BE2C (cell line): ENCODE measurements at regions not wholly inside any gene's neighbourhood (a gene's known extent, or its start where the extent isn't known, plus 50 kb on each side); places are given as distances from the start of the nearest gene placed in this dataset.

Experiments used
- DNase-seq: peaks from one replicate; pipeline ENCODE4 v3.0.0-alpha.2; 2020
- H3K27me3 ChIP-seq: fragments of 250-450 bp; sonication (Bioruptor Pico); 2 replicates; pipeline ENCODE4 v1.5.1; 2020; ENCODE audit warnings: mild to moderate bottlenecking
- H3K36me3 ChIP-seq: fragments of 250-450 bp; sonication (Bioruptor Pico); 2 replicates; pipeline ENCODE4 v1.5.1; 2020; ENCODE audit warnings: mild to moderate bottlenecking
- H3K4me1 ChIP-seq: fragments of 250-450 bp; sonication (Bioruptor Pico); 2 replicates; pipeline ENCODE4 v1.5.1; 2020
- H3K4me3 ChIP-seq: 2 replicates; pipeline ENCODE4 v1.5.1; 2011; ENCODE audit warnings: low read depth, low read length
- H3K9me3 ChIP-seq: fragments of 250-450 bp; sonication (Bioruptor Pico); 2 replicates; pipeline ENCODE4 v1.5.1; 2020
- CTCF ChIP-seq: IDR thresholded peaks from 2 replicates; pipeline ENCODE4 v1.5.1; 2012; ENCODE audit warnings: mild to moderate bottlenecking, low read depth, low read length

GRCh38 chr21:27806281-27806680 lies 839.4 kb upstream of the ADAMTS5 start:
- no peak for DNase-seq
- no peaks in the 10 kb centered on the region for H3K9me3 ChIP-seq
- H3K4me1 ChIP-seq, result no peaks in the 10 kb centered on the region; the same call in 1 of the 2 replicates
- TF ChIP-seq CTCF, result no peak
- no peak overlapping the region for H3K4me3 ChIP-seq
- H3K36me3 ChIP-seq, result no peaks in the 10 kb centered on the region
- no peaks in the 10 kb centered on the region for H3K27me3 ChIP-seq

DNA sequence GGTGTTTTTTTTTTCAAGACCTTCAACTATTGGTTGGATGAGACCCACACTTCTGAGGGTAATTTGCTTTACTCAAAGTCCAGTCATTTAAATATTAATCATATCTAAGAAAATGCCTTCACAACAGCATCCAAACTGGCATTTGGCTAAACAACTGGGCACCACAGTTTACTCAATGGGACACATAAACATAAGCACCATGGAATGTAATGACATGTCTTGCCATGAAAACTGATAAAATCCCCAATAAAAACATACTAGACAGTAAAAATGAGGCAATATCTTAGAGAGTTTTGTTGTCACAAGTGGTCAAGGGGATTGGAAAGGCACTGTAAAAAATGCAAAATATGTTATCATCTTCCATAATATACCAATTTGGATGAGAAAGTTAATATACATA lies 838.8 kb upstream of the ADAMTS5 start:
- Histone ChIP-seq H3K4me1 (no peaks in the 10 kb centered on the region; the same call in 1 of the 2 replicates), H3K4me3 (no peak overlapping the region), H3K27me3 (no peaks in the 10 kb centered on the region), H3K36me3 (no peaks in the 10 kb centered on the region), H3K9me3 (no peaks in the 10 kb centered on the region)
- no peak for TF ChIP-seq CTCF
- no peak for DNase-seq

GRCh38 chr21:27804515-27804914 lies 837.6 kb upstream of the ADAMTS5 start:
- TF ChIP-seq CTCF, result no peak

DNA sequence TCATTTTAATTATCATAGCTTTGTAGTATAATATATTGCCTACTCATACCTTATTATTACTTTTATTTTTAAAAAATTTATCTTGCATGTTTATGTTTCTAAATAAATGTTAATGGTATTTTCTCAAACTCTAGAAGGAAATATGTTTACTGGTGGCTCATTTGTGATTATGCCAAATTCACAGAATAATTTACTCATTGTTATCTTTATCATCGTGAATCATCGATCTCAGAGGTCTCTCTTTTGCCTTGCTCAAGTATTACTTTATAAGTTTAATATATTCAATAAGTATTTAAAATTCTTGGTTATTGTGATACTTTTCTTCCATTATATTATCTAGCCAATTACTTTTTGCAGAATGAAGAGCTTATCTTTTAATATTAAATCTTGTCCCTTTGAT lies 836.7 kb upstream of the ADAMTS5 start:
- H3K27me3 ChIP-seq, result no peaks in the 10 kb centered on the region
- no peaks in the 10 kb centered on the region for H3K36me3 ChIP-seq
- H3K4me3 ChIP-seq, result no peak overlapping the region
- no peaks in the 10 kb centered on the region; the same call in 1 of the 2 replicates for H3K4me1 ChIP-seq
- no peak for DNase-seq
- H3K9me3 ChIP-seq, result no peaks in the 10 kb centered on the region
- no peak for TF ChIP-seq CTCF

More at GRCh38 chr21:27804515-27804914, 837.6 kb upstream of the ADAMTS5 start:
- no peak overlapping the region for H3K4me3 ChIP-seq
- H3K4me1 ChIP-seq, result no peaks in the 10 kb centered on the region; the same call in 1 of the 2 replicates
- H3K27me3 ChIP-seq, result no peaks in the 10 kb centered on the region
- no peaks in the 10 kb centered on the region for H3K36me3 ChIP-seq
- no peaks in the 10 kb centered on the region for H3K9me3 ChIP-seq
- DNase-seq, result no peak

DNA sequence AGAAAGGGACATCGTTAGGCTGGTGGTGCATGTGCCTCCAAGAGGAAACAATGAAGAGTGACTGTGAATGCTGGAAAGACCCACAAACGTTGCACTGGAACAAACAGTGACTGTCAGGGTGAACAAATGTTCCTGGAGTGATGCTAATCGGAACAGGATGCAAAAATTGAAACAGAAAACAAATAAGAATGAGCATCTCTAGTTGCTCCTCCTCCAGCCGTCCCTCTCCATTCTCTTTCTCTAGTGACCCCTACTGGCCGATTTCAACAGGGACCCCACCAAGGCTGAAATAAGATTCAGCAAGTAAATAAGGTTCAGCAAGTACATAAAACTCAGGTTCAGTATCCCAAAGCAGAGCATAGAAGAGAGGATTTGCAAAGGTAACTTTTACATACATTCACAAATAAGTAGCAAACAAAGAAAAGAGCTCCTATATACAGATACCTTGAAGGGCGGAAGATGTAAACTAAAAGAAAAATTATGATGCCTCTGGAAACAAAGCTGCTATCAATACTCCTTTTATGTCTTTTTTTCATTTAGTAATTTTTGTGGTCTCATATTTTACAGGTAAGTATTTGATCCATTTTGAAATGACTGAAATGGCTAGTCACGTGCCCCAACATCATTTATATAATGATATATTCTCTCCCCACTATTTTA lies 836.1 kb upstream of the ADAMTS5 start:
- H3K4me3 ChIP-seq, result no peak overlapping the region
- peak; percentile 60 for DNase-seq
- no peaks in the 10 kb centered on the region for H3K27me3 ChIP-seq
- no peaks in the 10 kb centered on the region for H3K36me3 ChIP-seq
- H3K4me1 ChIP-seq, result no peaks in the 10 kb centered on the region; the same call in 1 of the 2 replicates
- peak; percentile 96 for TF ChIP-seq CTCF
- H3K9me3 ChIP-seq, result no peaks in the 10 kb centered on the region

DNA sequence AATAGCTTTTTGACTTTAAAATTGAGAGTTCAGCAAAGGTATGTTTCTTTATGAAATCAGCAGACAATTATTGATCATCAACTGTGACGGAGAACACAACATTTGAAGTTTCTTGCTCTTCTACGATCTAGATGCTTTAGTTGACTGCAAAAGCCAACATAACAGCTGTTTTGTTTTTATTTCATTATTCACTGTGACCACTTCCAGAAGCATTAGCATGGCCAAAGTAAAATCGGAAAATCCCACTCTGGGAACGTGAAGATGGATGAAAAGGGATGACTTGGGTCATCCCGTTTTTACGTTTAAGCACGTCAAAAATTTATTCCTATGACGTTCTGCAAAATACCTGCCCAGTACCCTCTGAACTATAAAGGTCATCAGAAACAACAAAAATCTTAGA lies 833.0 kb upstream of the ADAMTS5 start:
- no peak for DNase-seq
- no peak overlapping the region for H3K4me3 ChIP-seq
- peaks cover 4% of the 10 kb centered on the region for H3K4me1 ChIP-seq
- H3K9me3 ChIP-seq, result no peaks in the 10 kb centered on the region
- H3K36me3 ChIP-seq, result no peaks in the 10 kb centered on the region
- H3K27me3 ChIP-seq, result no peaks in the 10 kb centered on the region
- TF ChIP-seq CTCF, result no peak
